Fibroblast of lung (primary cell): ENCODE measurements at regions not wholly inside any gene's neighbourhood (a gene's known extent, or its start where the extent isn't known, plus 50 kb on each side); places are given as distances from the start of the nearest gene placed in this dataset.

ENCODE experiments used
- EZH2 ChIP-seq: IDR thresholded peaks from 2 replicates; pipeline ENCODE4 v1.5.1; 2012; ENCODE audit warnings: low read length, control low read depth, mild to moderate bottlenecking; ENCODE audit errors: missing control alignments
- TF ChIP-seq, protein P1 (sequence below), 2 donors: IDR thresholded peaks in 1 of 2; conservative IDR thresholded peaks in 1 of 2; 1 replicate in 1 of 2; 2 replicates in 1 of 2; pipeline ENCODE4 v1.5.1; 2011 to 2012; ENCODE audit warnings: low read length in 2 of 2, control low read depth in 1 of 2, inconsistent platforms in 1 of 2, low read depth in 1 of 2, mild to moderate bottlenecking in 1 of 2

DNA sequence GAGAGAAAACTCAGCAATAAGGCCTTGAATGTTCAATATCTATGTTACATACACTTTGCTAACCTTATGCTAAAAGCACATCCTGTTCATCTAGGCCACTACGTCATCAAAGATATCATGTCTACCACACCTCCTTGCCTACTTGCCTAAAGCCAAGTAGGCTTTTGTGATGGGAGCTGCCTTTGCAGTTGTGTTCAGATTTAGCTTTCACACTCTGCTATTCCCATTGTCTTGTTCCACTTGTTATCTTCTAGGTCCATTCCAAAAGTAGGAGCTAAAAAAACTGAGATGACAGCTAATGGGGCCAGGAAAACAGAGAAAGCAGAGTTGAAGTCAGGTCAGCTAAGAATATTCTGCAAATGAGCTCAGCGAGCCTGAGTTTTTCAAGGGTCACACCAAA, 153.6 kb upstream of the EDNRA start:
- TF ChIP-seq EZH2 = no peak
- TF ChIP-seq, protein P1, sequence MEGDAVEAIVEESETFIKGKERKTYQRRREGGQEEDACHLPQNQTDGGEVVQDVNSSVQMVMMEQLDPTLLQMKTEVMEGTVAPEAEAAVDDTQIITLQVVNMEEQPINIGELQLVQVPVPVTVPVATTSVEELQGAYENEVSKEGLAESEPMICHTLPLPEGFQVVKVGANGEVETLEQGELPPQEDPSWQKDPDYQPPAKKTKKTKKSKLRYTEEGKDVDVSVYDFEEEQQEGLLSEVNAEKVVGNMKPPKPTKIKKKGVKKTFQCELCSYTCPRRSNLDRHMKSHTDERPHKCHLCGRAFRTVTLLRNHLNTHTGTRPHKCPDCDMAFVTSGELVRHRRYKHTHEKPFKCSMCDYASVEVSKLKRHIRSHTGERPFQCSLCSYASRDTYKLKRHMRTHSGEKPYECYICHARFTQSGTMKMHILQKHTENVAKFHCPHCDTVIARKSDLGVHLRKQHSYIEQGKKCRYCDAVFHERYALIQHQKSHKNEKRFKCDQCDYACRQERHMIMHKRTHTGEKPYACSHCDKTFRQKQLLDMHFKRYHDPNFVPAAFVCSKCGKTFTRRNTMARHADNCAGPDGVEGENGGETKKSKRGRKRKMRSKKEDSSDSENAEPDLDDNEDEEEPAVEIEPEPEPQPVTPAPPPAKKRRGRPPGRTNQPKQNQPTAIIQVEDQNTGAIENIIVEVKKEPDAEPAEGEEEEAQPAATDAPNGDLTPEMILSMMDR (conservative IDR thresholded peaks at IDR 0.05 in 1 of 2, IDR thresholded peaks at IDR 0.05 in 1 of 2; ENCODE audit: low read depth in 1 of 2, low read length in 2 of 2) = no peak
